Thoracic aorta (tissue), 2 donors: ENCODE measurements at regions not wholly inside any gene's neighbourhood (a gene's known extent, or its start where the extent isn't known, plus 50 kb on each side); places are given as distances from the start of the nearest gene placed in this dataset.

ENCODE experiments used
- ATAC-seq: fragments of 150-250 bp; one replicate; pipeline ENCODE4 v1.8.0; 2017; ENCODE audit warnings: low read depth; ENCODE audit not compliant: insufficient number of reproducible peaks, low FRiP score
- DNase-seq: peaks from one replicate; pipeline ENCODE4 v3.0.0-alpha.2; 2020; ENCODE audit warnings: low spot score
- H3K27ac ChIP-seq, 2 donors: fragments of 200-600 bp; sonication (generic); 1 replicate in 1 of 2; 2 replicates in 1 of 2; pipeline ENCODE4 v1.5.1; 2016; ENCODE audit warnings: mild to moderate bottlenecking in 2 of 2, moderate library complexity in 2 of 2
- H3K27me3 ChIP-seq: fragments of 200-600 bp; sonication (generic); replicated peaks from 2 replicates; pipeline ENCODE4 v1.6.0; 2016; ENCODE audit warnings: mild to moderate bottlenecking; ENCODE audit not compliant: insufficient read depth
- H3K36me3 ChIP-seq: fragments of 200-600 bp; sonication (generic); one replicate; pipeline ENCODE4 v1.5.1; 2016
- H3K4me1 ChIP-seq, 2 donors: fragments of 200-600 bp; sonication (generic); 1 replicate in 1 of 2; 2 replicates in 1 of 2; pipeline versions ENCODE4 v1.5.1 to v1.6.0; 2016; ENCODE audit warnings: low read depth in 2 of 2, mild to moderate bottlenecking in 1 of 2; ENCODE audit not compliant: control insufficient read depth in 1 of 2
- H3K4me3 ChIP-seq: fragments of 200-600 bp; sonication (generic); 2 replicates; pipeline ENCODE4 v1.5.1; 2016; ENCODE audit warnings: mild to moderate bottlenecking
- H3K9me3 ChIP-seq: fragments of 200-600 bp; sonication (generic); 2 replicates; pipeline ENCODE4 v1.5.1; 2016
- CTCF ChIP-seq: fragments of 200-600 bp; sonication (generic); IDR thresholded peaks from one replicate; pipeline ENCODE4 v1.5.1; 2019; ENCODE audit warnings: antibody characterized with exemption

GRCh38 chr18:73163236-73163635 lies 295.4 kb upstream of the NETO1 start:
- no peak for TF ChIP-seq CTCF
- Histone ChIP-seq H3K27me3 (no peaks in the 10 kb centered on the region), H3K4me1 (no peaks in the 10 kb centered on the region), H3K27ac (no peak overlapping the region), H3K4me3 (no peak overlapping the region), H3K9me3 (no peaks in the 10 kb centered on the region), H3K36me3 (no peaks in the 10 kb centered on the region)
- no peak for ATAC-seq
- DNase-seq = no peak

- no peaks in the 10 kb centered on the region for H3K4me1 ChIP-seq
- H3K9me3 ChIP-seq = no peaks in the 10 kb centered on the region
- H3K4me3 ChIP-seq = no peak overlapping the region
- TF ChIP-seq CTCF = no peak
- H3K27me3 ChIP-seq = no peaks in the 10 kb centered on the region
- no peaks in the 10 kb centered on the region for H3K36me3 ChIP-seq
- ATAC-seq = no peak
- H3K27ac ChIP-seq = no peak overlapping the region
- no peak for DNase-seq
These were observed 288.3 kb upstream of the NETO1 start for GRCh38 chr18:73156117-73156516.

- no peaks in the 10 kb centered on the region for H3K9me3 ChIP-seq
- H3K27ac ChIP-seq = no peak overlapping the region
- DNase-seq = no peak
- H3K4me3 ChIP-seq = no peak overlapping the region
- no peak for TF ChIP-seq CTCF
- H3K27me3 ChIP-seq = no peaks in the 10 kb centered on the region
- H3K4me1 ChIP-seq = no peaks in the 10 kb centered on the region
- H3K36me3 ChIP-seq = no peaks in the 10 kb centered on the region
- ATAC-seq = no peak
These were observed 285.5 kb upstream of the NETO1 start for GRCh38 chr18:73153271-73153670.

GRCh38 chr18:73151086-73151485 lies 283.3 kb upstream of the NETO1 start:
- no peak for ATAC-seq
- H3K27me3 ChIP-seq = no peaks in the 10 kb centered on the region
- DNase-seq = no peak
- H3K27ac ChIP-seq = no peak overlapping the region
- H3K4me3 ChIP-seq = no peak overlapping the region
- no peak for TF ChIP-seq CTCF
- H3K4me1 ChIP-seq = no peaks in the 10 kb centered on the region
- no peaks in the 10 kb centered on the region for H3K9me3 ChIP-seq
- no peaks in the 10 kb centered on the region for H3K36me3 ChIP-seq

GRCh38 chr18:73150199-73150598 lies 282.4 kb upstream of the NETO1 start:
- DNase-seq (no peak), ATAC-seq (no peak)
- no peak overlapping the region for H3K27ac ChIP-seq
- no peaks in the 10 kb centered on the region for H3K4me1 ChIP-seq
- no peak for TF ChIP-seq CTCF
- H3K4me3 ChIP-seq = no peak overlapping the region
- no peaks in the 10 kb centered on the region for H3K27me3 ChIP-seq
- no peaks in the 10 kb centered on the region for H3K9me3 ChIP-seq
- H3K36me3 ChIP-seq = no peaks in the 10 kb centered on the region
